ENCODE measurements at regions not wholly inside any gene's neighbourhood (a gene's known extent, or its start where the extent isn't known, plus 50 kb on each side); places are given as distances from the start of the nearest gene placed in this dataset.

GRCh38 chr3:68482565-68482964 is 449.8 kb downstream of the TAFA4 start:
- H3K4me3 ChIP-seq (replicated peaks; ENCODE audit: insufficient read depth, low read length), result no peak overlapping the region
- no peak for DNase-seq (ENCODE audit: low read depth in 1 of 2, low spot score in 1 of 2)
- TF ChIP-seq POLR2AphosphoS5 (IDR thresholded peaks at IDR 0.05; ENCODE audit: low read depth), result no peak
- TF ChIP-seq REST (IDR thresholded peaks at IDR 0.05; ENCODE audit: insufficient replicate concordance, low read depth), result no peak
- TF ChIP-seq GABPA (IDR thresholded peaks at IDR 0.05; ENCODE audit: low read depth), result no peak
- no peak for TF ChIP-seq SPI1 (IDR thresholded peaks at IDR 0.05; ENCODE audit: borderline replicate concordance, low read depth)
- TF ChIP-seq CTCF (IDR thresholded peaks at IDR 0.05; ENCODE audit: insufficient read depth, low read length), result no peak
- no peak overlapping the region for H3K27ac ChIP-seq (replicated peaks)
- no peaks in the 10 kb centered on the region for H3K27me3 ChIP-seq (ENCODE audit: insufficient read depth, poor library complexity, severe bottlenecking)

GRCh38 chr3:68479779-68480178 is 452.6 kb downstream of the TAFA4 start:
- DNase-seq (ENCODE audit: low read depth in 1 of 2, low spot score in 1 of 2), result no peak
- H3K4me3 ChIP-seq (replicated peaks; ENCODE audit: insufficient read depth, low read length), result no peak overlapping the region
- TF ChIP-seq REST (IDR thresholded peaks at IDR 0.05; ENCODE audit: insufficient replicate concordance, low read depth) (no peak), GABPA (IDR thresholded peaks at IDR 0.05; ENCODE audit: low read depth) (no peak), CTCF (IDR thresholded peaks at IDR 0.05; ENCODE audit: insufficient read depth, low read length) (no peak), POLR2AphosphoS5 (IDR thresholded peaks at IDR 0.05; ENCODE audit: low read depth) (no peak), SPI1 (IDR thresholded peaks at IDR 0.05; ENCODE audit: borderline replicate concordance, low read depth) (no peak)
- no peaks in the 10 kb centered on the region for H3K27me3 ChIP-seq (ENCODE audit: insufficient read depth, poor library complexity, severe bottlenecking)
- no peak overlapping the region for H3K27ac ChIP-seq (replicated peaks)

- H3K27me3 ChIP-seq (ENCODE audit: insufficient read depth, poor library complexity, severe bottlenecking), result no peaks in the 10 kb centered on the region
- no peak overlapping the region for H3K27ac ChIP-seq (replicated peaks)
- TF ChIP-seq GABPA (IDR thresholded peaks at IDR 0.05; ENCODE audit: low read depth), result no peak
- no peak for TF ChIP-seq SPI1 (IDR thresholded peaks at IDR 0.05; ENCODE audit: borderline replicate concordance, low read depth)
- TF ChIP-seq POLR2AphosphoS5 (IDR thresholded peaks at IDR 0.05; ENCODE audit: low read depth), result no peak
- TF ChIP-seq REST (IDR thresholded peaks at IDR 0.05; ENCODE audit: insufficient replicate concordance, low read depth), result no peak
- TF ChIP-seq CTCF (IDR thresholded peaks at IDR 0.05; ENCODE audit: insufficient read depth, low read length), result no peak
- no peak for DNase-seq (ENCODE audit: low read depth in 1 of 2, low spot score in 1 of 2)
- no peak overlapping the region for H3K4me3 ChIP-seq (replicated peaks; ENCODE audit: insufficient read depth, low read length)
These were observed 463.5 kb downstream of the TAFA4 start for GRCh38 chr3:68468695-68469375.
